Stomach (tissue), 8 donors: ENCODE measurements at regions not wholly inside any gene's neighbourhood (a gene's known extent, or its start where the extent isn't known, plus 50 kb on each side); places are given as distances from the start of the nearest gene placed in this dataset.

ENCODE experiments used
- DNase-seq, 2 donors: peaks; one replicate each; pipeline versions ENCODE4 v3.0.0 to v3.0.0-alpha.2; 2013 to 2019
- H3K27ac ChIP-seq, 5 donors: fragments of 200-600 bp in 4 of 5; sonication (generic) in 4 of 5; one replicate each; pipeline ENCODE4 v1.5.1; 2013 to 2019; ENCODE audit warnings: mild to moderate bottlenecking in 1 of 5, moderate library complexity in 1 of 5
- H3K27me3 ChIP-seq, 3 donors: fragments of 200-600 bp; sonication (generic); one replicate each; pipeline ENCODE4 v1.5.1; 2017 to 2019; ENCODE audit warnings: mixed run types in 1 of 3
- H3K36me3 ChIP-seq, 4 donors: fragments of 200-600 bp; sonication (generic); 1 replicate in 3 of 4; 2 replicates in 1 of 4; pipeline ENCODE4 v1.5.1; 2016 to 2019
- H3K4me1 ChIP-seq, 4 donors: fragments of 200-600 bp; sonication (generic); one replicate each; pipeline ENCODE4 v1.5.1; 2016 to 2019
- H3K4me3 ChIP-seq, 4 donors: fragments of 200-600 bp; sonication (generic) in 3 of 4; one replicate each; pipeline ENCODE4 v1.5.1; 2016 to 2019; ENCODE audit warnings: mild to moderate bottlenecking in 1 of 4
- H3K9me3 ChIP-seq, 4 donors: fragments of 200-600 bp; sonication (generic); one replicate each; pipeline ENCODE4 v1.5.1; 2016 to 2019
- EP300 ChIP-seq: sonication (generic); formaldehyde crosslinking; IDR thresholded peaks from one replicate; pipeline ENCODE4 v1.6.1; 2017; ENCODE audit warnings: antibody characterized with exemption
- POLR2A ChIP-seq, 4 donors: fragments of 450-650 bp; IDR thresholded peaks; one replicate each; pipeline ENCODE4 v1.6.1; 2016; ENCODE audit warnings: antibody characterized with exemption in 4 of 4, control low read depth in 2 of 4, mild to moderate bottlenecking in 1 of 4, moderate library complexity in 1 of 4
- POLR2AphosphoS5 ChIP-seq, 3 donors: sonication (generic); formaldehyde crosslinking; IDR thresholded peaks; one replicate each; pipeline ENCODE4 v1.6.1; 2016; ENCODE audit warnings: antibody characterized with exemption in 3 of 3
- WGBS, 5 donors: extraction: QIAGEN DNeasy Blood & Tissue Kit in 3 of 5; methylation state at CpG; one replicate each; pipeline versions ENCODE4 v1.1.5 to v1.1.7; 2013 to 2018; 5-methylcytosine and 5-hydroxymethylcytosine counted together
- intact Hi-C: fragments of 100-400 bp; cut with DNase I; formaldehyde crosslinking; loops from one replicate; pipeline ENCODE4 v1.15.1; 2023; ENCODE audit warnings: low total_unique reads
- TF ChIP-seq, protein P1 (sequence below), 7 experiments: fragments of 450-650 bp in 4 of 7; fragments of 200-600 bp in 3 of 7; sonication (generic) in 3 of 7; IDR thresholded peaks; one replicate each; pipeline ENCODE4 v1.5.1; 2016 to 2019; ENCODE audit warnings: antibody characterized with exemption in 7 of 7, control low read depth in 2 of 7, mild to moderate bottlenecking in 1 of 7
- donor health status: healthy with polysubstance abuse.
- donor health status: Bipolar disorder and iron deficiency.
- donor health status: healthy.

DNA sequence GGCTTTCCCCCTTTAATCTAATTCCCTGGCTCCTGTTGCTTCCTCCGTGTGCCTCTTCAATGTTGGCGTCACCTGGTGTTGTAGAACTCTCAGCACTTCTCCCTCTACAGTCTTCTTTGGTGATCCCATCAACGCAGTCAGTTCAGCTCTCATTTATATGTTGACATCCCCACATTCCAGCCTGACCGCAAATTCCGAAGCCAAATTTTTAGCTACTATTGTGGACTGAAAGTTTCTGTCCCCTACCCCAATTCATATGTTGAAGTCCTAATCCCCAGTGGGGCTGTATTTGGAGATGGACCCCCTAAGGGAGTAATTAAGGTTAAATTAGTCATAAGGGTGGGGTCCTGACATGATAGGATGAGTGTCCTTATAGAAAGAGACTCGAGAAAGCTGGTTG lies 210.6 kb upstream of the ADAMTSL1 start:
- H3K4me3 ChIP-seq, result no peak overlapping the region
- no peaks in the 10 kb centered on the region for H3K9me3 ChIP-seq
- no peak for DNase-seq
- TF ChIP-seq, protein P1, sequence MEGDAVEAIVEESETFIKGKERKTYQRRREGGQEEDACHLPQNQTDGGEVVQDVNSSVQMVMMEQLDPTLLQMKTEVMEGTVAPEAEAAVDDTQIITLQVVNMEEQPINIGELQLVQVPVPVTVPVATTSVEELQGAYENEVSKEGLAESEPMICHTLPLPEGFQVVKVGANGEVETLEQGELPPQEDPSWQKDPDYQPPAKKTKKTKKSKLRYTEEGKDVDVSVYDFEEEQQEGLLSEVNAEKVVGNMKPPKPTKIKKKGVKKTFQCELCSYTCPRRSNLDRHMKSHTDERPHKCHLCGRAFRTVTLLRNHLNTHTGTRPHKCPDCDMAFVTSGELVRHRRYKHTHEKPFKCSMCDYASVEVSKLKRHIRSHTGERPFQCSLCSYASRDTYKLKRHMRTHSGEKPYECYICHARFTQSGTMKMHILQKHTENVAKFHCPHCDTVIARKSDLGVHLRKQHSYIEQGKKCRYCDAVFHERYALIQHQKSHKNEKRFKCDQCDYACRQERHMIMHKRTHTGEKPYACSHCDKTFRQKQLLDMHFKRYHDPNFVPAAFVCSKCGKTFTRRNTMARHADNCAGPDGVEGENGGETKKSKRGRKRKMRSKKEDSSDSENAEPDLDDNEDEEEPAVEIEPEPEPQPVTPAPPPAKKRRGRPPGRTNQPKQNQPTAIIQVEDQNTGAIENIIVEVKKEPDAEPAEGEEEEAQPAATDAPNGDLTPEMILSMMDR (IDR thresholded peaks at IDR 0.05), result no peak
- intact Hi-C loops, result no loop called here
- peaks cover 0 to 18% (median 3%) of the 10 kb centered on the region in 4 donors for H3K4me1 ChIP-seq
- H3K27me3 ChIP-seq, result no peaks in the 10 kb centered on the region
- WGBS, 5 donors, result 86 to 95% (median 89%) methylated on average over 6 of the region's 6 CpGs
- H3K27ac ChIP-seq, result no peak overlapping the region
- no peaks in the 10 kb centered on the region for H3K36me3 ChIP-seq

DNA sequence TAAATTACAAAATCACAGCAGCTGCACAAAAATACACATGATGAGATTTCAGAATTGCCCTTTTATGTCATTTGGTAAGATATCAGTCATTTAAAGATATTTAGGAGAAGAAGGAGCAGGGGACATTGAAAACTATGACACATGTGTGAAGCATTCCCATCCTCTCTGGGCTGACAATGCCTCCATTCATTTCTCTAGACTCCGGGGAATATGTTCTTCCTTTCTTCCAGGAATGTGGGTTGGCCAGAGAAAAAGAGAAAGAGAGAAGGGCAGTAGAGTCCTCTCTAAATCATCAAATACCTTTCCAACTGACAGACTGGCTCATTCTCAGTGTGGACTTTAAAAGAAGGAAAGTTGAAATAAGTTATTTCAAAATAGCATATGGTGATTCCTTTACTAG lies 205.6 kb upstream of the ADAMTSL1 start:
- TF ChIP-seq EP300 (no peak), POLR2AphosphoS5 (IDR thresholded peaks at IDR 0.05) (no peak), POLR2A (IDR thresholded peaks at IDR 0.05) (no peak)
- TF ChIP-seq, protein P1 (IDR thresholded peaks at IDR 0.05), result no peak
- H3K4me1 ChIP-seq, result no peaks in the 10 kb centered on the region
- no peak overlapping the region for H3K4me3 ChIP-seq
- DNase-seq, result no peak
- no peaks in the 10 kb centered on the region for H3K9me3 ChIP-seq
- no peaks in the 10 kb centered on the region for H3K36me3 ChIP-seq
- WGBS, 5 donors, result 0 to 61% (median 21%) methylated on average over 1 of the region's 1 CpG
- intact Hi-C loops, result no loop called here
- no peaks in the 10 kb centered on the region for H3K27me3 ChIP-seq
- no peak overlapping the region for H3K27ac ChIP-seq

GRCh38 chr9:18269561-18269960 lies 204.4 kb upstream of the ADAMTSL1 start:
- DNase-seq, result no peak
- Histone ChIP-seq H3K27ac (no peak overlapping the region), H3K36me3 (no peaks in the 10 kb centered on the region), H3K4me3 (no peak overlapping the region), H3K27me3 (no peaks in the 10 kb centered on the region), H3K4me1 (no peaks in the 10 kb centered on the region), H3K9me3 (no peaks in the 10 kb centered on the region)
- no peak for TF ChIP-seq POLR2AphosphoS5 (IDR thresholded peaks at IDR 0.05)
- no peak for TF ChIP-seq POLR2A (IDR thresholded peaks at IDR 0.05)
- no peak for TF ChIP-seq EP300
- TF ChIP-seq, protein P1 (IDR thresholded peaks at IDR 0.05), result no peak
- intact Hi-C loops, result no loop called here

DNA sequence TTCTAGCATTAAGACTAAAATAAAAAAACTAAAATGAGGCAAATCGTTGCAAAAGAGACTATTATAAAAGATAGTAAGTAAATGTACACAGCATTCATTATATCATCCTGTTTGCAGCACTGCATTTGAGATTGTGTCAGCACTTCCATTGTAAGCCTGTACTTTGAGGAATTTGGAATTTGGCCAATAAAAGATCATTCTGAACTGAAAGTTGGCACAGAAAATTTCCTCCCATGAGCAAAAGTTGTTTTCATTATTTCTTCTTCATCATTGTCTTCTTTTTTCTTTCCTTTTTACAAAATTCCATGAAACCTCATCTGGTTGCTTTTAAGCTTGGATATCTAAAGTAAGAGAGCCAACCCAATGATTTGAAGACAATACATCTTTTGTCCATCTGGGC lies 199.3 kb upstream of the ADAMTSL1 start:
- Histone ChIP-seq H3K4me3 (no peak overlapping the region), H3K9me3 (peaks cover 0 to 4% (median 0%) of the 10 kb centered on the region in 4 donors), H3K4me1 (no peaks in the 10 kb centered on the region), H3K27ac (no peak overlapping the region), H3K27me3 (no peaks in the 10 kb centered on the region), H3K36me3 (no peaks in the 10 kb centered on the region)
- TF ChIP-seq POLR2A (IDR thresholded peaks at IDR 0.05), result no peak
- TF ChIP-seq EP300, result no peak
- no peak for TF ChIP-seq POLR2AphosphoS5 (IDR thresholded peaks at IDR 0.05)
- TF ChIP-seq, protein P1 (IDR thresholded peaks at IDR 0.05), result no peak
- intact Hi-C loops, result no loop called here
- peak in 1 of 2 donors; percentile 58 for DNase-seq
- WGBS, 5 donors, result 8 to 26% (median 13%) methylated on average over 1 of the region's 1 CpG
